Aorta (tissue), 5 donors: ENCODE measurements at regions not wholly inside any gene's neighbourhood (a gene's known extent, or its start where the extent isn't known, plus 50 kb on each side); places are given as distances from the start of the nearest gene placed in this dataset.

ENCODE experiments used
- ATAC-seq: fragments of 200-7000 bp; cut with Tn5 transposase; one replicate; pipeline ENCODE4 v1.9.1; 2022; ENCODE audit warnings: moderate library complexity; ENCODE audit not compliant: low FRiP score
- DNase-seq, 2 donors: peaks; one replicate each; pipeline ENCODE4 v3.0.0-alpha.2; 2020
- H3K27ac ChIP-seq, 2 donors: one replicate each; pipeline ENCODE4 v1.5.1; 2013; ENCODE audit warnings: low read length in 2 of 2, mild to moderate bottlenecking in 2 of 2, moderate library complexity in 2 of 2, control low read depth in 1 of 2, inconsistent platforms in 1 of 2, low read depth in 1 of 2
- H3K27me3 ChIP-seq, 2 donors: one replicate each; pipeline ENCODE4 v1.6.1; 2013; ENCODE audit warnings: control low read depth in 1 of 2, low read length in 1 of 2, mild to moderate bottlenecking in 1 of 2, moderate library complexity in 1 of 2; ENCODE audit not compliant: insufficient read depth in 2 of 2, control insufficient read depth in 1 of 2
- H3K36me3 ChIP-seq, 2 donors: one replicate each; pipeline ENCODE4 v1.6.1; 2013; ENCODE audit warnings: control low read depth in 1 of 2, low read length in 1 of 2, mild to moderate bottlenecking in 1 of 2; ENCODE audit not compliant: insufficient read depth in 2 of 2, control insufficient read depth in 1 of 2
- H3K4me1 ChIP-seq, 2 donors: one replicate each; pipeline ENCODE4 v1.6.1; 2013; ENCODE audit warnings: low read length in 2 of 2, control low read depth in 1 of 2, mild to moderate bottlenecking in 1 of 2, moderate library complexity in 1 of 2; ENCODE audit not compliant: insufficient read depth in 2 of 2, control insufficient read depth in 1 of 2
- H3K4me3 ChIP-seq, 2 donors: one replicate each; pipeline ENCODE4 v1.5.1; 2013; ENCODE audit warnings: low read length in 2 of 2, control low read depth in 1 of 2, mild to moderate bottlenecking in 1 of 2
- H3K9me3 ChIP-seq: one replicate; pipeline ENCODE4 v1.6.1; 2013; ENCODE audit warnings: mild to moderate bottlenecking, low read length; ENCODE audit not compliant: control insufficient read depth
- WGBS, 2 donors: extraction: QIAGEN DNeasy Blood & Tissue Kit; methylation state at CpG; one replicate each; pipeline ENCODE4 v1.1.7; 2013; 5-methylcytosine and 5-hydroxymethylcytosine counted together
- intact Hi-C, 2 donors: fragments of 100-400 bp; cut with DNase I; formaldehyde crosslinking; loops; one replicate each; pipeline versions ENCODE4 v1.14.2 to v1.15.0; 2022
- donor health status: healthy with polysubstance abuse.
- donor health status: Bipolar disorder and iron deficiency.
- donor health status: DM: no; HTN: no; CAD: no.
- donor health status: DM: no; HTN: no; CAD: no.
- donor health status: DM: yes; HTN: yes; CAD: no.

DNA sequence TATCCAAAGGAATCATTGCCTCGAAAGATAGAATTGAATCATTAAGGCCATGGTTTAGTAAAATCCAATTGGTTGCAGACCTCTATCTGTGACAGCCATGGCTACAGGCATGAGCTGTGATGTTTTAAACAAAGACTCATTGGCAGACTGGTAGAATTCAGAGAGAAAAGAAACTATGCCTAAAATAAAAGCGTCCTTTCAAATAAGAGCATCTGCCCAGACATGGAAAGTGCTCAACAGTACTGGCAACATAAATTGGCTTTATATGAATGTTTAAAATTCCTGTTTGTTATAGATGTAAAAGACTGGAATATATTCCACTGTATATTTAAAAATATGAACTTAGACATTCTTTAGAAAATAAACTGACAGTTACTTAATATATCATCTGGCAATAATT is 2034.2 kb downstream of the LRRC4C start:
- Histone ChIP-seq H3K27me3 (no peaks in the 10 kb centered on the region), H3K27ac (no peak overlapping the region), H3K9me3 (no peaks in the 10 kb centered on the region), H3K36me3 (no peaks in the 10 kb centered on the region), H3K4me1 (no peaks in the 10 kb centered on the region), H3K4me3 (no peak overlapping the region)
- 71 to 86% methylated on average over 2 of the region's 2 CpGs for WGBS, 2 donors
- intact Hi-C loops: no loop called here
- DNase-seq (no peak), ATAC-seq (no peak)

DNA sequence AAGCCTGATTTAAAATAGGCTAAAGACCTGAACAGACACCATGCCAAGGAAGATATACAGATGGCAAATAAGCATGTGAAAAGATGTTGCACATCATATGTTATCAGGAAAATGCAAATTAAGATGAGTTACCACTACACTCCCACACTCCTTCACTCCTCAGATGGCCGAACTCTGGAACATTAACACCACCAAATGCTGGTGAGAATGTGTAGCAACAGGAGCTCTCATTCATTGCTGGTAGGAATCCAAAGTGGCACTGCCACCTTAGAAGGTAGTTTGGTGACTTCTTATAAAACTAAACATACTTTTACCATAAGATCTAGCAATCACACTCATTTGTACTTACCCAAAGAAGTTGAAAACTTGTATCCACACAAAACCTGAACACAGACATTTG is 2047.3 kb downstream of the LRRC4C start:
- no peak overlapping the region for H3K27ac ChIP-seq
- ATAC-seq (no peak), DNase-seq (no peak)
- H3K36me3 ChIP-seq: no peaks in the 10 kb centered on the region
- intact Hi-C loops: no loop called here
- no peaks in the 10 kb centered on the region for H3K27me3 ChIP-seq
- H3K9me3 ChIP-seq: no peaks in the 10 kb centered on the region
- 87 to 96% methylated on average over 1 of the region's 1 CpG for WGBS, 2 donors
- H3K4me3 ChIP-seq: no peak overlapping the region
- H3K4me1 ChIP-seq: no peaks in the 10 kb centered on the region

GRCh38 chr11:39385911-39386310 is 2073.5 kb downstream of the LRRC4C start:
- ATAC-seq (no peak), DNase-seq (no peak)
- Histone ChIP-seq H3K27ac (no peak overlapping the region), H3K27me3 (peaks cover 0 to 3% of the 10 kb centered on the region in 2 donors), H3K36me3 (no peaks in the 10 kb centered on the region), H3K4me1 (no peaks in the 10 kb centered on the region), H3K4me3 (no peak overlapping the region), H3K9me3 (peaks cover 3% of the 10 kb centered on the region)
- intact Hi-C loops: no loop called here

DNA sequence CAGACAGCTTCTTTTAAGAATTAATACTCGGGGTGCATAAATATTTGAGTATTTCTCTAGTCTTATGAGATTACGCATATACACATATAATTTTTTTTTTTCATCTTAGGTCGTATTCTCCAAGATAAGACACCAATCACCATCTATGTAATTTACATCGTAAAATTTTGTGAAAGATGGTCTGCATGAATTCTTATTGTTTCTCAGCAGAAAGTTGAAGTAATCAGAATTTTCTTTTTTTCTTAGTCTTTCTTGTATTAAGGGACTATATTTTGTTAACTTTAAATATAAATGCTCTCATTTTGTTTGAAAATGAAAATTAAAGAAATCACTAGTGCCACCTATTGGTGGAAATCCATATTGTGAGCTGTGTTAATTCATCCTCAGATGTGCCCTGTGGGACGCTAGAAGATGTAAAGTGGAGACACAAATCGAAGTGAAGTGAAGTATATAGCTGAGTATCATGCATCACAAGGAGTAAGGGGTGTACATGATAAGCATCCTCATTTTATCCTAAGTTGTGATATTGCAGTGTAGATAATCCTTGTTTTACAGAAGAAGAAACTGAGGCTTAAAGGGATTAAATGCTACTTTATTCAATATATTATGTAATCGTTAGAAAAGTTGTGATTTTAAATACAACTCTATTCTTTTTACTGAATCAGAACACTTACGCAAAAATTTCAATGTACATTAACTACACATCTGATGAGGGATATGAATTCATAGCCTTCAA is 2084.3 kb downstream of the LRRC4C start:
- no peaks in the 10 kb centered on the region for H3K36me3 ChIP-seq
- DNase-seq: no peak
- no peaks in the 10 kb centered on the region for H3K27me3 ChIP-seq
- H3K4me1 ChIP-seq: no peaks in the 10 kb centered on the region
- intact Hi-C loops: no loop called here
- no peak overlapping the region for H3K4me3 ChIP-seq
- H3K27ac ChIP-seq: no peak overlapping the region
- ATAC-seq: no peak
- WGBS, 2 donors: 47 to 52% methylated on average over 8 of the region's 8 CpGs
- H3K9me3 ChIP-seq: no peaks in the 10 kb centered on the region

DNA sequence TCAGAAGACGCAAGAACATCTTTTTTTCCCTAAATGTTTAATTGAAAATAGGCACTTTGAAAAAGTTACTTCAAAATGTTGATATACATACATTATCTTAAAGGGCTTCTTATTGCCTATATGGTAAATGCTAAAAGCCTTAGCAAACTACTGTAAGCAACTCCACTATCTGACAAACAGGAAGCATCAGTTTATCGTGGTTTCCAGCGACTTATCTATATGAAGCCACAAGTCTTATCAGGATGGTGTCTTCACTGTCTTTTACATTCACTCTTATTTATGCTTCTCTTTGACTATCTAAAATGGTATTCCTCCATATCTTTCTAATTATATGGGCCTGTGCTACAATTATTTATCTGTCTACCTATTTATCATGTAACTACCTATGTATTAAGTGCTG is 2091.9 kb downstream of the LRRC4C start:
- intact Hi-C loops: no loop called here
- Histone ChIP-seq H3K4me3 (no peak overlapping the region), H3K4me1 (no peaks in the 10 kb centered on the region), H3K36me3 (no peaks in the 10 kb centered on the region), H3K27me3 (no peaks in the 10 kb centered on the region), H3K9me3 (no peaks in the 10 kb centered on the region), H3K27ac (no peak overlapping the region)
- DNase-seq: no peak
- 90 to 91% methylated on average over 3 of the region's 3 CpGs for WGBS, 2 donors
- no peak for ATAC-seq

GRCh38 chr11:39365809-39366436 is 2093.5 kb downstream of the LRRC4C start:
- Histone ChIP-seq H3K9me3 (no peaks in the 10 kb centered on the region), H3K27me3 (peaks cover 0 to 2% of the 10 kb centered on the region in 2 donors), H3K4me3 (no peak overlapping the region), H3K27ac (no peak overlapping the region), H3K4me1 (no peaks in the 10 kb centered on the region), H3K36me3 (no peaks in the 10 kb centered on the region)
- DNase-seq (no peak), ATAC-seq (no peak)
- intact Hi-C loops: no loop called here
- WGBS, 2 donors: 54 to 57% methylated on average over 2 of the region's 2 CpGs

GRCh38 chr11:39363571-39363970 is 2095.9 kb downstream of the LRRC4C start:
- no peak overlapping the region for H3K27ac ChIP-seq
- H3K4me1 ChIP-seq: no peaks in the 10 kb centered on the region
- intact Hi-C loops: no loop called here
- no peak overlapping the region for H3K4me3 ChIP-seq
- ATAC-seq (no peak), DNase-seq (no peak)
- H3K9me3 ChIP-seq: no peaks in the 10 kb centered on the region
- H3K36me3 ChIP-seq: no peaks in the 10 kb centered on the region
- peaks cover 0 to 2% of the 10 kb centered on the region in 2 donors for H3K27me3 ChIP-seq
- WGBS, 2 donors: 87 to 95% methylated on average over 1 of the region's 1 CpG

- Histone ChIP-seq H3K36me3 (no peaks in the 10 kb centered on the region), H3K27me3 (peaks cover 0 to 2% of the 10 kb centered on the region in 2 donors), H3K9me3 (no peaks in the 10 kb centered on the region), H3K27ac (no peak overlapping the region), H3K4me1 (no peaks in the 10 kb centered on the region), H3K4me3 (no peak overlapping the region)
- 81 to 93% methylated on average over 1 of the region's 1 CpG for WGBS, 2 donors
- DNase-seq (no peak), ATAC-seq (no peak)
- intact Hi-C loops: no loop called here
Observed at GRCh38 chr11:39361557-39361956, 2097.9 kb downstream of the LRRC4C start.

- WGBS, 2 donors: 46 to 47% methylated on average over 5 of the region's 5 CpGs
- H3K27ac ChIP-seq: no peak overlapping the region
Observed at GRCh38 chr11:39345834-39346442, 2113.5 kb downstream of the LRRC4C start.

More at GRCh38 chr11:39345834-39346442, 2113.5 kb downstream of the LRRC4C start:
- no peaks in the 10 kb centered on the region for H3K36me3 ChIP-seq
- DNase-seq (no peak), ATAC-seq (no peak)
- intact Hi-C loops: no loop called here
- H3K4me3 ChIP-seq: no peak overlapping the region
- peaks cover under 1% of the 10 kb centered on the region for H3K9me3 ChIP-seq
- H3K27me3 ChIP-seq: no peaks in the 10 kb centered on the region
- H3K4me1 ChIP-seq: no peaks in the 10 kb centered on the region
